DOHH2 (cell line): ENCODE measurements at regions not wholly inside any gene's neighbourhood (a gene's known extent, or its start where the extent isn't known, plus 50 kb on each side); places are given as distances from the start of the nearest gene placed in this dataset.

ENCODE experiments used
- H3F3A ChIP-seq: fragments of 200-600 bp; sonication (generic), shearing (Covaris generic); 2 replicates; pipeline ENCODE4 v1.6.0; 2016; ENCODE audit warnings: antibody characterized with exemption, mild to moderate bottlenecking; ENCODE audit not compliant: control insufficient read depth, insufficient read depth
- H3K27ac ChIP-seq: fragments of 200-600 bp; sonication (generic); 2 replicates; pipeline ENCODE4 v1.5.1; 2014; ENCODE audit warnings: low read depth, mild to moderate bottlenecking, low read length, moderate library complexity
- H3K27me3 ChIP-seq: fragments of 200-600 bp; sonication (generic); 2 replicates; pipeline ENCODE4 v1.6.1; 2014; ENCODE audit warnings: mild to moderate bottlenecking, low read length, mixed read lengths; ENCODE audit not compliant: control insufficient read depth
- H3K36me3 ChIP-seq: fragments of 200-600 bp; sonication (generic); 2 replicates; pipeline ENCODE4 v1.6.1; 2014; ENCODE audit warnings: mild to moderate bottlenecking, low read length, moderate library complexity, mixed read lengths; ENCODE audit not compliant: control insufficient read depth
- H3K4me1 ChIP-seq: fragments of 200-600 bp; sonication (generic); 2 replicates; pipeline ENCODE4 v1.6.1; 2014; ENCODE audit warnings: mild to moderate bottlenecking, low read length, mixed read lengths; ENCODE audit not compliant: control insufficient read depth
- H3K4me2 ChIP-seq: fragments of 200-600 bp; sonication (generic); 2 replicates; pipeline ENCODE4 v1.6.0; 2014; ENCODE audit warnings: mild to moderate bottlenecking, low read length, moderate library complexity
- H3K4me3 ChIP-seq: fragments of 200-600 bp; sonication (generic); 2 replicates; pipeline ENCODE4 v1.5.1; 2014; ENCODE audit warnings: mild to moderate bottlenecking, low read length, mixed read lengths
- H3K79me2 ChIP-seq: fragments of 200-600 bp; sonication (generic); 2 replicates; pipeline ENCODE4 v1.6.1; 2014; ENCODE audit warnings: mild to moderate bottlenecking, low read length, mixed read lengths; ENCODE audit not compliant: control insufficient read depth
- H3K9me2 ChIP-seq: fragments of 200-600 bp; sonication (generic); replicated peaks from 2 replicates; pipeline ENCODE4 v1.6.1; 2014; ENCODE audit warnings: mild to moderate bottlenecking, low read length, mixed read lengths; ENCODE audit not compliant: control insufficient read depth
- H3K9me3 ChIP-seq: fragments of 200-600 bp; sonication (generic); 2 replicates; pipeline ENCODE4 v1.6.1; 2014; ENCODE audit warnings: antibody characterized with exemption, low read length, mixed read lengths; ENCODE audit not compliant: control insufficient read depth, insufficient read depth
- H4K20me1 ChIP-seq: fragments of 200-600 bp; sonication (generic); 2 replicates; pipeline ENCODE4 v1.6.0; 2014; ENCODE audit warnings: low read depth, mild to moderate bottlenecking, antibody characterized with exemption, low read length, moderate library complexity; ENCODE audit not compliant: control insufficient read depth, insufficient read depth
- EZH2phosphoT487 ChIP-seq: fragments of 200-600 bp; sonication (generic); IDR thresholded peaks from 2 replicates; pipeline ENCODE4 v1.6.1; 2017; ENCODE audit warnings: borderline replicate concordance, mild to moderate bottlenecking, antibody characterized with exemption, low read length, moderate library complexity, mixed read lengths
- TF ChIP-seq, protein P1 (sequence below): fragments of 200-600 bp; sonication (generic); IDR thresholded peaks from one replicate; pipeline ENCODE4 v1.5.1; 2014; ENCODE audit warnings: antibody characterized with exemption, mild to moderate bottlenecking, low read depth, low read length; ENCODE audit not compliant: poor library complexity, severe bottlenecking

DNA sequence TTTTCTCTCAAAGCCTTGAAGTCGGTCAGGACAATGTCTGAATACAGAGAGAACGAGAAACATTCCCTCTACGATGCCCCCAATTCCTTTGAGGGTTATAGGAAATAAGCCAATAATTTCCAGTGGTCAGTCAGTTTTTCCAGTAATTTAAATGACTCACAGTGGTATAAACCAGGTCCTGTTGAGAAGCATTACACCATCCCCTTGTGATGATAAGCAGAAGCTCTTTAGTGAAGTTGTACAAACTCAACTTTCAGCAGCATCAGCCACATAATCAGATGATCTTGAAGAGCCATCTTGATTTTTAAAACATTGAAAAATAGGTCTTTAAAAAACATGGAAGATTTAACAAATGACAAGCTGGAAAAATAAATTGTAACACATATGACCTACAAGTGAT is 173.9 kb upstream of the ZNF462 start:
- Histone ChIP-seq H3F3A (no peaks in the 10 kb centered on the region), H3K9me3 (no peaks in the 10 kb centered on the region), H3K4me2 (no peak overlapping the region), H3K9me2 (no peaks in the 10 kb centered on the region), H3K79me2 (no peaks in the 10 kb centered on the region), H3K36me3 (no peaks in the 10 kb centered on the region), H3K4me1 (no peaks in the 10 kb centered on the region), H3K4me3 (no peak overlapping the region), H3K27ac (no peak overlapping the region), H3K27me3 (no peaks in the 10 kb centered on the region), H4K20me1 (no peaks in the 10 kb centered on the region)
- no peak for TF ChIP-seq EZH2phosphoT487
- TF ChIP-seq, protein P1, sequence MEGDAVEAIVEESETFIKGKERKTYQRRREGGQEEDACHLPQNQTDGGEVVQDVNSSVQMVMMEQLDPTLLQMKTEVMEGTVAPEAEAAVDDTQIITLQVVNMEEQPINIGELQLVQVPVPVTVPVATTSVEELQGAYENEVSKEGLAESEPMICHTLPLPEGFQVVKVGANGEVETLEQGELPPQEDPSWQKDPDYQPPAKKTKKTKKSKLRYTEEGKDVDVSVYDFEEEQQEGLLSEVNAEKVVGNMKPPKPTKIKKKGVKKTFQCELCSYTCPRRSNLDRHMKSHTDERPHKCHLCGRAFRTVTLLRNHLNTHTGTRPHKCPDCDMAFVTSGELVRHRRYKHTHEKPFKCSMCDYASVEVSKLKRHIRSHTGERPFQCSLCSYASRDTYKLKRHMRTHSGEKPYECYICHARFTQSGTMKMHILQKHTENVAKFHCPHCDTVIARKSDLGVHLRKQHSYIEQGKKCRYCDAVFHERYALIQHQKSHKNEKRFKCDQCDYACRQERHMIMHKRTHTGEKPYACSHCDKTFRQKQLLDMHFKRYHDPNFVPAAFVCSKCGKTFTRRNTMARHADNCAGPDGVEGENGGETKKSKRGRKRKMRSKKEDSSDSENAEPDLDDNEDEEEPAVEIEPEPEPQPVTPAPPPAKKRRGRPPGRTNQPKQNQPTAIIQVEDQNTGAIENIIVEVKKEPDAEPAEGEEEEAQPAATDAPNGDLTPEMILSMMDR = no peak

DNA sequence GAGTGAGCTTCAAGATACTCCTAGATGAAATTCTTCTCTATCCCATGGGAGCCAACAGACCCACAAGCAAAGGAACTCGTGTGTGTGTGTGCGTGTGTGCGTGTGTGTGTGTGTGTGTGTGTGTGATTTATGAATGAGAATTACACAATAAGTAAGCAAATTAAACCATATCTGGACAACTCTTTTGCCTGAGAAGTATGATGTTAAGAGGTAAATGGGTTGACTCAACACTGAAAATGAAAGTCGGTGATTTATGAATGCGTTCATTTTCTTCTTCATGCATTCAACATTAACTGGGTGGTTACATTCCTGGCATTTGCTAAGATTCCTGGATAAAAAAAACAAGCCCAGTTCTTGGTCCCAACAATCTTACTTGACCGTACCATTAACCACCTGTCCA is 171.3 kb upstream of the ZNF462 start:
- H3K4me2 ChIP-seq = no peak overlapping the region
- H3K27ac ChIP-seq = no peak overlapping the region
- H3K36me3 ChIP-seq = no peaks in the 10 kb centered on the region
- no peaks in the 10 kb centered on the region for H3F3A ChIP-seq
- H3K9me2 ChIP-seq = no peaks in the 10 kb centered on the region
- H3K9me3 ChIP-seq = no peaks in the 10 kb centered on the region
- H3K4me1 ChIP-seq = no peaks in the 10 kb centered on the region
- no peaks in the 10 kb centered on the region for H3K27me3 ChIP-seq
- no peak for TF ChIP-seq EZH2phosphoT487
- TF ChIP-seq, protein P1 = no peak
- H4K20me1 ChIP-seq = no peaks in the 10 kb centered on the region
- H3K4me3 ChIP-seq = no peak overlapping the region
- no peaks in the 10 kb centered on the region for H3K79me2 ChIP-seq

DNA sequence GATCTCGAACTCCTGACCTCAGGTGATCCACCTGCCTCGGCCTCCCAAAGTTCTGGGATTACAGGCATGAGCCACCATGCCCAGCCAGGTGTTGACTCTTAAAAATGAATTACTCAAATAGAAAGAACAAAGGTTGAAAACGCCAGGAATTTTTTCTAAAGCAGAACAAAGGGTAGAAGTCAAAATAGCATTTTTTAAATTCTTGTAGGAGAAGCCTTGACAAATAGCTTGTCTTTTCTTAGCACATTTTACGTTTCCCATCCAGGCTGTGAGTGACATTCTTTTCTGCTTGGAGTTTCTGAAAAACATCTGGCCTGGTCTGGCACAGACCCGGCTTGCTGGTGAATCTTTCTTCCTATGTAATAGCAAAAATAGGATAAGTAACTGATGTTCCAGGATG is 169.4 kb upstream of the ZNF462 start:
- Histone ChIP-seq H3K79me2 (no peaks in the 10 kb centered on the region), H3K27ac (no peak overlapping the region), H3K4me1 (no peaks in the 10 kb centered on the region), H3K9me2 (no peaks in the 10 kb centered on the region), H3K9me3 (no peaks in the 10 kb centered on the region), H3K36me3 (no peaks in the 10 kb centered on the region), H3F3A (no peaks in the 10 kb centered on the region), H4K20me1 (no peaks in the 10 kb centered on the region), H3K4me3 (no peak overlapping the region), H3K27me3 (no peaks in the 10 kb centered on the region), H3K4me2 (no peak overlapping the region)
- TF ChIP-seq, protein P1 = no peak
- no peak for TF ChIP-seq EZH2phosphoT487

DNA sequence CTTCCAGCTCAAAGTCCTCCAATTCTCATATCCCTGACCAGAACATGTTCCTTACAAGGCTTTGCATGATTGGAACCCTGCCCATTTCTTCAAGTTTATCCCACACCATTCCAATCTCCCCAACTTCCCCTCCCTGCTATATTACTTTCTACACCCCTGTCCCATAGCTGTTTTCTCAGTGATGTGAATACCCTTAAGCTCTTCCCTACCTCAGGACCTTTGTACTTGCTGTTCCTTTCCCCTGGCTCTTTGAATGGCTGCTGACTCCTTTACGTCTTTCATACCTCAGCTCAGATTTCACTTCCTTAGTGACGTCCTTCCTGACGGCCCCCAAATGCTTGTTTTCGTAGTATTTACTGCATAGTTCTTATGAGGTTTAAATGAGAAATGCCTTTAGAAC is 166.2 kb upstream of the ZNF462 start:
- H3K27me3 ChIP-seq = no peaks in the 10 kb centered on the region
- no peak overlapping the region for H3K4me3 ChIP-seq
- no peak for TF ChIP-seq EZH2phosphoT487
- TF ChIP-seq, protein P1 = no peak
- H3F3A ChIP-seq = no peaks in the 10 kb centered on the region
- H3K4me2 ChIP-seq = no peak overlapping the region
- no peaks in the 10 kb centered on the region for H3K79me2 ChIP-seq
- H3K9me3 ChIP-seq = no peaks in the 10 kb centered on the region
- H4K20me1 ChIP-seq = no peaks in the 10 kb centered on the region
- no peak overlapping the region for H3K27ac ChIP-seq
- no peaks in the 10 kb centered on the region for H3K36me3 ChIP-seq
- H3K4me1 ChIP-seq = no peaks in the 10 kb centered on the region
- H3K9me2 ChIP-seq = no peaks in the 10 kb centered on the region
